Lower leg skin (tissue), 4 donors: ENCODE measurements at regions not wholly inside any gene's neighbourhood (a gene's known extent, or its start where the extent isn't known, plus 50 kb on each side); places are given as distances from the start of the nearest gene placed in this dataset.

Experiments used
- DNase-seq, 2 donors: peaks; one replicate each; pipeline ENCODE4 v3.0.0-alpha.2; 2019; ENCODE audit warnings: low spot score in 2 of 2
- H3K4me3 ChIP-seq: fragments of 200-600 bp; sonication (generic); 2 replicates; pipeline ENCODE4 v1.5.1; 2017; ENCODE audit warnings: mild to moderate bottlenecking, low read depth; ENCODE audit not compliant: poor library complexity, severe bottlenecking
- POLR2A ChIP-seq, 2 donors: fragments of 450-650 bp; IDR thresholded peaks; one replicate each; pipeline ENCODE4 v1.6.1; 2016 to 2017; ENCODE audit warnings: antibody characterized with exemption in 2 of 2, mild to moderate bottlenecking in 1 of 2, moderate library complexity in 1 of 2
- WGBS, 2 donors: methylation state at CpG; one replicate each; pipeline ENCODE4 v1.1.5; 2018; 5-methylcytosine and 5-hydroxymethylcytosine counted together
- intact Hi-C: fragments of 100-400 bp; cut with DNase I; formaldehyde crosslinking; loops from one replicate; pipeline ENCODE4 v1.15.0; 2023; ENCODE audit warnings: low total_unique reads
- TF ChIP-seq, protein P1 (sequence below), 3 donors: fragments of 450-650 bp; IDR thresholded peaks; one replicate each; pipeline ENCODE4 v1.5.1; 2016; ENCODE audit warnings: antibody characterized with exemption in 3 of 3, mild to moderate bottlenecking in 3 of 3, moderate library complexity in 2 of 3

DNA sequence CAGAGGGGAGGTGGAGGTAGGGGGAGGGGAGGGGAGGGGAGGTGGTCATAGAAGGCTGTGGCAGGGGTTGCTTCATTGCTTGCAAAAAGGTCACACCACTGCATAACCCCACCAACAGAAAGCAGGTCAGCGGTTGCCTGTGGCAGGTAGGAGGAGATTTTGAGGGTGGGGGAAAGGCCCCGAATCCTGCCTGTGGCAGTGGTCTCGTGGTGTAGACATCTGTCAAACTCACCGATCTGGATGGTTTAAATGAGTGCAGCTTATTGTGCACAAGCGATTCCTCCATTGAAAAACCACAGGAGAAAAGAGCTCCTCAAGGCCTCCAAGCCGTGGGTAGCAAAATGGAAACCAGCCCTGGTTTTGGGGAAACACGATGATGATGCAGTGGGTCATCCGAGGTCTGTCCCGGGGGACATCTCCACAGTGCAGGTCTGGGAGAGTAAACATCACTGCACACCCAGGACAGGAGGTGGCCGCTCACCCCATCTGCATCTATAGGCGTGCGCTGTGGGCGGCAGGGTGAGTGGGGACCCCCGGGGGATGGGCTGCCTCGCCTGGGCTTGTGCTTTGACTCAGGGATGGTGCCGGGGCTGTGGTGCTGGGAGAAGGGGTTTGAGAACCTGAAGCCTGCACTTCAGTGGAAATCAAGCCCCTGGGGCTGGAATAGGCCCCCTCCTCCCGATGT is 112.3 kb downstream of the CRYAA start:
- no peak for DNase-seq
- 71 to 78% methylated on average over 16 to 17 of the region's 17 CpGs for WGBS, 2 donors
- intact Hi-C loops = no loop called here
- TF ChIP-seq, protein P1, sequence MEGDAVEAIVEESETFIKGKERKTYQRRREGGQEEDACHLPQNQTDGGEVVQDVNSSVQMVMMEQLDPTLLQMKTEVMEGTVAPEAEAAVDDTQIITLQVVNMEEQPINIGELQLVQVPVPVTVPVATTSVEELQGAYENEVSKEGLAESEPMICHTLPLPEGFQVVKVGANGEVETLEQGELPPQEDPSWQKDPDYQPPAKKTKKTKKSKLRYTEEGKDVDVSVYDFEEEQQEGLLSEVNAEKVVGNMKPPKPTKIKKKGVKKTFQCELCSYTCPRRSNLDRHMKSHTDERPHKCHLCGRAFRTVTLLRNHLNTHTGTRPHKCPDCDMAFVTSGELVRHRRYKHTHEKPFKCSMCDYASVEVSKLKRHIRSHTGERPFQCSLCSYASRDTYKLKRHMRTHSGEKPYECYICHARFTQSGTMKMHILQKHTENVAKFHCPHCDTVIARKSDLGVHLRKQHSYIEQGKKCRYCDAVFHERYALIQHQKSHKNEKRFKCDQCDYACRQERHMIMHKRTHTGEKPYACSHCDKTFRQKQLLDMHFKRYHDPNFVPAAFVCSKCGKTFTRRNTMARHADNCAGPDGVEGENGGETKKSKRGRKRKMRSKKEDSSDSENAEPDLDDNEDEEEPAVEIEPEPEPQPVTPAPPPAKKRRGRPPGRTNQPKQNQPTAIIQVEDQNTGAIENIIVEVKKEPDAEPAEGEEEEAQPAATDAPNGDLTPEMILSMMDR (IDR thresholded peaks at IDR 0.05) = no peak
- TF ChIP-seq POLR2A (IDR thresholded peaks at IDR 0.05) = no peak
- H3K4me3 ChIP-seq = no peak overlapping the region

DNA sequence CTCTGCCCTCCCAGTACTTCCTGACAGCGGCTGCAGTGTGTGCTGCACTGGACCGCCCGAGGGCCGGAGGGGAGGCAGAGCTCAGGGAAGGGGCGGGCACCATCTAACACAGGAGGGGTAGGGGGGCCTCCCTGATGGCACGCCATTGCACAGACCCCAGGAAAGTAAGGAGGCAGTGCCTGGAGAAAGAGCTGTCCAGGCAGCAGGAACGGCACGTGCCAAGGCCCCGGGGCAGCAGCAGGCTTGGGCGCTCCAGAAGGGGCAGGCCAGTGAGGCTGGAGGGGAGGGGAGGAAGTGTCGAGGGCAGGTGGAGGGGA is 110.7 kb downstream of the CRYAA start:
- WGBS, 2 donors = 83 to 85% methylated on average over 6 to 10 of the region's 11 CpGs
- DNase-seq = no peak
- H3K4me3 ChIP-seq = no peak overlapping the region

DNA sequence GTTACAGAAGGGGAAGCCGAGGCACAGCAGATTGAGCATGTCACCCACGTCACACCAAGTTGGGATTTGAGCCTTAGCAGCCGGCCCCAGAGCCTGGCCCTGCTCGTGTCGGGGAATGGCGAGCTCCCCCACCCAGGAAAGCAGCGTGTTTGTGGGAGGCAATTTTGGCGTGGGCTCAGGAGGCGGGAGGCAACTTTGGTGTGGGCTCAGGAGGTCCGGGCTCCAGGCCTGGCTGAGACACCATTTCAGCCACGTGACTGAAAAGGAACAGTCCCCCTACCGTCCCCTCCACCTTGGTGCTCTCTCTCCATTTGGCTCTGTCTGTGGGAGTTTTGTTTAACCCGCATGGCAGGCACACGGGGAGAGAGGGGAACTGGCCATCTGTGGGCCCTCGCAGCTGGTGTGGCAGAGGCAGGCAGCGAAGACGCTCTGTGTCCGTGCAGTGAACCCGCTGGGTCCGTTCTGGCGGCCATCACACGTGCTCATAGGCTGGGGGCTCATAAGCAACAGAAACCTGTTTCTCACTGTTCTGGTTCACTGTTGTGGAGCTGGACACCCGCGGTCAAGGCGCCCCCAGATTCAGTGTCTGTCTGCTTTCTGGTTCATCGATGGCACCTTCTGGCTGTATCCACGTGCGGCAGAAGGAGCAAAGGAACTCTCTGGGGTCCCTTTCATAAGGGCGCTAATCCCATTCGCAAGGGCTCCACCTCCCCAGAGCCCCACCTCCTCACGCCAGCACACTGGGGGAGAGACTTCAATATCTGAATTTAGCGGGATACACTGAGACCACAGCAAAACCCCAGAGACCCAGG is 110.2 kb downstream of the CRYAA start:
- no peak for TF ChIP-seq POLR2A (IDR thresholded peaks at IDR 0.05)
- TF ChIP-seq, protein P1 (IDR thresholded peaks at IDR 0.05) = no peak
- H3K4me3 ChIP-seq = no peak overlapping the region
- intact Hi-C loops = no loop called here
- 75 to 78% methylated on average over 32 of the region's 32 CpGs for WGBS, 2 donors
- no peak for DNase-seq

More for the DNA sequence above, 110.7 kb downstream of the CRYAA start:
- no peak for TF ChIP-seq POLR2A (IDR thresholded peaks at IDR 0.05)
- TF ChIP-seq, protein P1 (IDR thresholded peaks at IDR 0.05) = no peak
- intact Hi-C loops = no loop called here

DNA sequence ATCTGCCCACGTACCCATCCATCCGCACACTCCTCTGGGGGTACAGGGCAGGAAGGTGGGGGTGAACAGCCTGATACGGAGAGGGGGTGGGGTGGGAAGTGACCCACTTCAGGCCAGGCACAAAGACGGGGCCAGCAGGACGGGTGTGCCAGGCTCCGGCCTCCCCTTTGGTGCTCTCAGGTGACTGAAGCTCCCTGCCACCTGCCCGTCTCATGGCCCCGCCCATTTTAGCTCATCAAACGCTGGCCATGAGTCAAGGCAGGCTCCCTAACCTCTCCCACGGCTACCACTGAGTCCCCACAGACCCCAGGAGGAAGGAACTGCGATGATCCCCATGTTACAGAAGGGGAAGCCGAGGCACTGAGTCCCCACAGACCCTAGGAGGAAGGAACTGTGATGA is 109.6 kb downstream of the CRYAA start:
- no peak for DNase-seq
- TF ChIP-seq POLR2A (IDR thresholded peaks at IDR 0.05) = no peak
- H3K4me3 ChIP-seq = no peak overlapping the region
- intact Hi-C loops = no loop called here
- 43 to 51% methylated on average over 11 to 12 of the region's 12 CpGs for WGBS, 2 donors

DNA sequence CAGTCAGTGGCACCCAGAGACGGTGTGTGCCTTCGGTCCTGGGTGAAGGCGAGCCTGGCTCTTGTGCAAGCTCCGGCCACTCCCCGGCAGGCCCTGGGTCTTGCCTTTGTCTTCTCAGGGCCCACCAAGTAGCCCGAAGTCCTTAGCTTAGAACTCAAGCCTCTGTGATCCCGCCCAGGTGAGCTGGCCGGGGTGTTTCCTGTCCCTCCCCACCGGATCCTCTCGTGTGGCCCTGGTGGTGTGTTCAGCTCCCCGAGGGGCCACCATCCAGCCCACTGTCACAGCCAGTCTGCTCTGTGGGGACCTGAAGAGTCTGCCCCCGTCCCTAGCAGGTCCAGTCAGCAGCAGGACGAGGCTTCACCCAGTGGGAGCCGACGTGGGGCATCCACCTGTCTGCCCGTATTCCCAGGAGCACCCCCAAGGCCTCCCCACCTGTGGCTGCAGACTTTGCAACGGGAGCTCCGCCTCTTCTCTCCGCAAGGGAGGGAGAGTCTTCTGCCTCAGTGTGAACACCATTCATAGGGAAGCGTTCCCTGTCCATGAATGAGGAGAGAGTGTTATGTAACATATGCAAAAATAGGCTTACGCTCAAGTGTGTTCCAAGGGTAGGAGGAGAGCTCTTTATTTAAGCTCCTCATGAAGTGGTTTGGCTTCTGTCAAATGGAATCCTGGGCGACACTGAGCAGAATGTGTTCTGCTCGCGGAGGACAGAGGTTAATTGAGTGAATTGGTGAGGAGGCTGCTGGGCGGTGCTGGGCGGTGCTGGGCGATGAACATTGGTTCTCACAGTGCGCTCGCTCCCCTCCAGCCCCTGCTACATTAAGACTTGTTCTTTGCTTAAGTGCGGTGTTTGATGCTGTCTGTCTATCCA is 108.9 kb downstream of the CRYAA start:
- TF ChIP-seq POLR2A (IDR thresholded peaks at IDR 0.05) = no peak
- TF ChIP-seq, protein P1 (IDR thresholded peaks at IDR 0.05) = no peak
- intact Hi-C loops = no loop called here
- H3K4me3 ChIP-seq = no peak overlapping the region
- 43 to 51% methylated on average over 26 to 27 of the region's 30 CpGs for WGBS, 2 donors
- no peak for DNase-seq

DNA sequence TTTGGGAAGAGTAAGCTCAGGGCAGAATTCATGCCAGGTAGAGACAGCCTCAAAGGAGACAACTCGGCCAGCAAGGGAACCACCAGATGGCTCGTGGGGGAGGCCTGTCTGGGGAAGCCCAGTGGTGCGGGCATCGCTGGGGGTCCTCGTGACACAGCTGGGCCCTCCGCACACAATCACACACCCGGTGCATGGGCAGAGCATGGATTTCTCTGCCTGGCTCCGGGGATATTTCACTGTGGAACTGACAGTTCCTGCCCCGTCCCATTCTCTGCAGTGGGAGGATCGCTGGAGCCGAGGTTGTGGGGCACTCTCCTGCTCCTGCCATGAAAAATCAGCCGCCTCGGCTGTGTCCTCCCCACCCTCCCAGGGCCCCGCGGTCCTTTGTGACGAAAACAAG is 108.0 kb downstream of the CRYAA start:
- no peak for DNase-seq
- intact Hi-C loops = no loop called here
- H3K4me3 ChIP-seq = no peak overlapping the region
- WGBS, 2 donors = 74 to 75% methylated on average over 12 to 16 of the region's 16 CpGs
- no peak for TF ChIP-seq POLR2A (IDR thresholded peaks at IDR 0.05)
- TF ChIP-seq, protein P1 (IDR thresholded peaks at IDR 0.05) = no peak
